A673 (cell line): ENCODE measurements at regions not wholly inside any gene's neighbourhood (a gene's known extent, or its start where the extent isn't known, plus 50 kb on each side); places are given as distances from the start of the nearest gene placed in this dataset.

Source experiments
- CTCF ChIP-seq: fragments of 300-800, 200-600 bp; sonication (generic); conservative IDR thresholded peaks from 2 replicates; pipeline ENCODE4 v1.5.1; 2017; ENCODE audit warnings: low read depth, mild to moderate bottlenecking, antibody characterized with exemption, low read length, moderate library complexity, mixed read lengths
- EZH2 ChIP-seq: fragments of 200-600 bp; sonication (generic); IDR thresholded peaks from 2 replicates; pipeline ENCODE4 v1.6.1; 2017; ENCODE audit warnings: borderline replicate concordance, low read depth, mild to moderate bottlenecking, mixed read lengths, antibody characterized with exemption, low read length; ENCODE audit not compliant: poor library complexity, severe bottlenecking

GRCh38 chr2:17179145-17179808 lies 339.0 kb downstream of the RAD51AP2 start:
- TF ChIP-seq CTCF (no peak), EZH2 (no peak)
